Panc1 (cell line): ENCODE measurements at regions not wholly inside any gene's neighbourhood (a gene's known extent, or its start where the extent isn't known, plus 50 kb on each side); places are given as distances from the start of the nearest gene placed in this dataset.
"Not testable (repeated sequence)": the region's sequence is repeated elsewhere in the genome, so short reads cannot be mapped to it uniquely, and the experiment has no call there.

ENCODE experiments used
- ATAC-seq: fragments of 200-7000 bp; cut with Tn5 transposase; 2 replicates; pipeline ENCODE4 v1.9.1; 2020; ENCODE audit warnings: mild to moderate bottlenecking, moderate library complexity
- BruUV-seq: library from RNA; stranded (reverse); fragments of 400-500 nt; replicated peaks from 2 replicates; lab custom pipeline; 2021; lab: Mats Ljungman, UMichigan
- CTCF ChIA-PET: fragments of 300-600 bp; sonication (Branson Sonifier 250); formaldehyde crosslinking; loops from one replicate; lab custom pipeline; 2022; ENCODE audit warnings: antibody characterized with exemption; lab: Charles Lee
- POLR2A ChIA-PET: fragments of 300-600 bp; sonication (Branson Sonifier 250); formaldehyde crosslinking; loops from one replicate; lab custom pipeline; 2022; ENCODE audit warnings: antibody characterized with exemption; lab: Charles Lee
- DNase-seq: peaks from one replicate; pipeline ENCODE4 v3.0.0-alpha.2; 2010; ENCODE audit warnings: low read depth, low spot score
- H3K27ac ChIP-seq: 2 replicates; pipeline ENCODE4 v1.5.1; 2011; ENCODE audit warnings: mild to moderate bottlenecking, low read length, inconsistent platforms
- H3K27me3 ChIP-seq: fragments of 200-500 bp; sonication (Bioruptor generic); 2 replicates; pipeline ENCODE4 v1.6.0; 2014; ENCODE audit warnings: low read length, inconsistent platforms; ENCODE audit not compliant: control insufficient read depth, insufficient read depth
- H3K36me3 ChIP-seq: fragments of 200-500 bp; sonication (Bioruptor generic); 2 replicates; pipeline ENCODE4 v1.5.1; 2014; ENCODE audit warnings: inconsistent platforms, mild to moderate bottlenecking, low read length, moderate library complexity; ENCODE audit not compliant: control insufficient read depth, insufficient read depth
- H3K4me1 ChIP-seq: 2 replicates; pipeline ENCODE4 v1.5.1; 2011; ENCODE audit warnings: inconsistent platforms, mild to moderate bottlenecking, low read length, moderate library complexity; ENCODE audit not compliant: control insufficient read depth, insufficient read depth
- H3K4me3 ChIP-seq, 2 experiments: 2 replicates each; pipeline ENCODE4 v1.5.1; 2011 to 2012; ENCODE audit warnings: low read depth in 2 of 2, low read length in 2 of 2, mild to moderate bottlenecking in 2 of 2, inconsistent platforms in 1 of 2, moderate library complexity in 1 of 2
- H3K9me3 ChIP-seq: fragments of 200-500 bp; sonication (Bioruptor generic); 2 replicates; pipeline ENCODE4 v1.5.1; 2014; ENCODE audit warnings: low read depth, mild to moderate bottlenecking, inconsistent platforms, low read length, moderate library complexity; ENCODE audit not compliant: control insufficient read depth, insufficient read depth
- CTCF ChIP-seq: fragments of 450-650 bp; IDR thresholded peaks from 2 replicates; pipeline ENCODE4 v1.5.1; 2017; ENCODE audit warnings: mild to moderate bottlenecking
- POLR2AphosphoS5 ChIP-seq: IDR thresholded peaks from 2 replicates; pipeline ENCODE4 v1.6.1; 2012; ENCODE audit warnings: mild to moderate bottlenecking, low read depth, low read length, moderate library complexity
- SIN3A ChIP-seq: IDR thresholded peaks from 2 replicates; pipeline ENCODE4 v1.6.1; 2012; ENCODE audit warnings: low read depth, mild to moderate bottlenecking, low read length, moderate library complexity, borderline replicate concordance; ENCODE audit not compliant: insufficient read depth
- TCF7L2 ChIP-seq: IDR thresholded peaks from 2 replicates; pipeline ENCODE4 v1.6.1; 2011; ENCODE audit warnings: mild to moderate bottlenecking, low read depth, low read length, inconsistent platforms
- in situ Hi-C: cut with HindIII; loops from 2 replicates; pipeline ENCODE4 v1.10.0; 2016; ENCODE audit warnings: low sequenced_read_pairs, low pct_unique_long_range_greater_than_20kb
- intact Hi-C: fragments of 100-400 bp; cut with micrococcal nuclease; formaldehyde crosslinking; loops from one replicate; pipeline ENCODE4 v1.10.0; 2022; ENCODE audit not compliant: unreplicated experiment
- TF ChIP-seq, protein P1 (sequence below), 2 experiments: IDR thresholded peaks; 2 replicates each; pipeline ENCODE4 v1.6.1; 2011 to 2012; ENCODE audit warnings: low read depth in 2 of 2, control low read depth in 1 of 2, low read length in 1 of 2, mild to moderate bottlenecking in 1 of 2, moderate library complexity in 1 of 2; ENCODE audit not compliant: insufficient read depth in 1 of 2

GRCh38 chr7:46753662-46754061, 828.2 kb downstream of the TNS3 start:
- Histone ChIP-seq H3K36me3 (no peaks in the 10 kb centered on the region), H3K27me3 (no peaks in the 10 kb centered on the region), H3K4me1 (no peaks in the 10 kb centered on the region), H3K9me3 (no peaks in the 10 kb centered on the region), H3K4me3 (no peak overlapping the region), H3K27ac (no peak overlapping the region)
- intact Hi-C loops (no loop called here), in situ Hi-C loops (no loop called here)
- ChIA-PET POLR2A (no interaction called here), CTCF (no interaction called here)
- ATAC-seq = no peak
- TF ChIP-seq CTCF = no peak
- no peak for TF ChIP-seq POLR2AphosphoS5
- TF ChIP-seq SIN3A = no peak
- TF ChIP-seq TCF7L2 = no peak
- TF ChIP-seq, protein P1, sequence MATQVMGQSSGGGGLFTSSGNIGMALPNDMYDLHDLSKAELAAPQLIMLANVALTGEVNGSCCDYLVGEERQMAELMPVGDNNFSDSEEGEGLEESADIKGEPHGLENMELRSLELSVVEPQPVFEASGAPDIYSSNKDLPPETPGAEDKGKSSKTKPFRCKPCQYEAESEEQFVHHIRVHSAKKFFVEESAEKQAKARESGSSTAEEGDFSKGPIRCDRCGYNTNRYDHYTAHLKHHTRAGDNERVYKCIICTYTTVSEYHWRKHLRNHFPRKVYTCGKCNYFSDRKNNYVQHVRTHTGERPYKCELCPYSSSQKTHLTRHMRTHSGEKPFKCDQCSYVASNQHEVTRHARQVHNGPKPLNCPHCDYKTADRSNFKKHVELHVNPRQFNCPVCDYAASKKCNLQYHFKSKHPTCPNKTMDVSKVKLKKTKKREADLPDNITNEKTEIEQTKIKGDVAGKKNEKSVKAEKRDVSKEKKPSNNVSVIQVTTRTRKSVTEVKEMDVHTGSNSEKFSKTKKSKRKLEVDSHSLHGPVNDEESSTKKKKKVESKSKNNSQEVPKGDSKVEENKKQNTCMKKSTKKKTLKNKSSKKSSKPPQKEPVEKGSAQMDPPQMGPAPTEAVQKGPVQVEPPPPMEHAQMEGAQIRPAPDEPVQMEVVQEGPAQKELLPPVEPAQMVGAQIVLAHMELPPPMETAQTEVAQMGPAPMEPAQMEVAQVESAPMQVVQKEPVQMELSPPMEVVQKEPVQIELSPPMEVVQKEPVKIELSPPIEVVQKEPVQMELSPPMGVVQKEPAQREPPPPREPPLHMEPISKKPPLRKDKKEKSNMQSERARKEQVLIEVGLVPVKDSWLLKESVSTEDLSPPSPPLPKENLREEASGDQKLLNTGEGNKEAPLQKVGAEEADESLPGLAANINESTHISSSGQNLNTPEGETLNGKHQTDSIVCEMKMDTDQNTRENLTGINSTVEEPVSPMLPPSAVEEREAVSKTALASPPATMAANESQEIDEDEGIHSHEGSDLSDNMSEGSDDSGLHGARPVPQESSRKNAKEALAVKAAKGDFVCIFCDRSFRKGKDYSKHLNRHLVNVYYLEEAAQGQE (IDR thresholded peaks at IDR 0.05; ENCODE audit: insufficient read depth in 1 of 2, low read depth in 2 of 2, low read length in 1 of 2) = no peak
- no peak for DNase-seq
- no TSS peak for BruUV-seq

- no peaks in the 10 kb centered on the region for H3K9me3 ChIP-seq
- DNase-seq = peak; percentile 53
- H3K4me1 ChIP-seq = no peaks in the 10 kb centered on the region
- ChIA-PET CTCF (no interaction called here), POLR2A (interaction anchor here (0.7 kb wide), 1 partner anchor 374 kb away, joined by 6 read pairs; no protein-coding TSS in a partner anchor)
- no peak for TF ChIP-seq TCF7L2
- no peak for TF ChIP-seq POLR2AphosphoS5
- no peak for TF ChIP-seq SIN3A
- TF ChIP-seq, protein P1 (IDR thresholded peaks at IDR 0.05; ENCODE audit: insufficient read depth in 1 of 2, low read depth in 2 of 2, low read length in 1 of 2) = no peak
- TF ChIP-seq CTCF = no peak
- BruUV-seq = no TSS peak
- intact Hi-C loops (no loop called here), in situ Hi-C loops (no loop called here)
- ATAC-seq = peak; percentile 58
- no peaks in the 10 kb centered on the region for H3K27me3 ChIP-seq
- no peaks in the 10 kb centered on the region for H3K36me3 ChIP-seq
- H3K4me3 ChIP-seq = no peak overlapping the region
- no peak overlapping the region for H3K27ac ChIP-seq
Measured at GRCh38 chr7:46752881-46753366, 829.0 kb downstream of the TNS3 start.

DNA sequence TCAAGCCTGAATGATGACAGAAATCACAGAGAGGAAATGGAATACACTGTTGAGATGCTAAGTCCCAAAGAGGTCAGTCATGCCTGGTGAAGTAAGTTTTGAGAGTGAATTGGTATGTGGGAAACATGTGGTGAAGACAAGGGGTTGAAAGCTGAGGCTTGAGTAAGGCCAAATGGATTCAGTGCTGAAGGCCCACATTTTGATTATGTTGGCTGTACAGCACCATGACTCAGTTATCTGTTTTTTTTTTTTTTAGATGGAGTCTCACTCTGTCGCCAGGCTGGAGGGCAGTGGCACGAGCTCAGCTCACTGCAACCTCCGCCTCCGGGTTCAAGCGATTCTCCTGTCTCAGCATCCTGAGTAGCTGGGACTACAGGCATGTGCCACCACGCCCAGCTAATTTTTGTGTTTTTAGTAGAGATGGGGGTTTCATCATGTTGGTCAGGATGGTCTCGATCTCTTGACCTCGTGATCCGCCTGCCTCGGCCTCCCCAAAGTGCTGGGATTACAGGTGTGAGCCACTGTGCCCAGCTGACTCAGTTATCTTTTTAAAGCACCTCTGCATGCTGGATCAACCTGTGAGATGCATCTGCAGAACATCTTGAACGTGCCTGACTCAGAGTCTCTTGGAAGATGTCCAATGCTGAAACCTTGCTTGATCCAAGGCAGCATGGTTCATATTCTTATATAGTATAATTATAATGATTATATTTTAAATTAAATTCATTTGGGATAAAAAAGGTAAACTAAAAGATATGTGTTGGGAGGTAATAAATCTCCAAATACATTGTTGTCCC, 829.8 kb downstream of the TNS3 start:
- H3K4me1 ChIP-seq, intact Hi-C loops, H3K9me3 ChIP-seq, DNase-seq, H3K36me3 ChIP-seq, ATAC-seq, H3K27ac ChIP-seq, H3K4me3 ChIP-seq, CTCF ChIA-PET, H3K27me3 ChIP-seq, BruUV-seq, in situ Hi-C loops: not testable (repeated sequence)
- POLR2A ChIA-PET = interaction anchor here (0.7 kb wide), 1 partner anchor 373 kb away, joined by 6 read pairs; no protein-coding TSS in a partner anchor
